ENCODE measurements at regions not wholly inside any gene's neighbourhood (a gene's known extent, or its start where the extent isn't known, plus 50 kb on each side); places are given as distances from the start of the nearest gene placed in this dataset.

DNA sequence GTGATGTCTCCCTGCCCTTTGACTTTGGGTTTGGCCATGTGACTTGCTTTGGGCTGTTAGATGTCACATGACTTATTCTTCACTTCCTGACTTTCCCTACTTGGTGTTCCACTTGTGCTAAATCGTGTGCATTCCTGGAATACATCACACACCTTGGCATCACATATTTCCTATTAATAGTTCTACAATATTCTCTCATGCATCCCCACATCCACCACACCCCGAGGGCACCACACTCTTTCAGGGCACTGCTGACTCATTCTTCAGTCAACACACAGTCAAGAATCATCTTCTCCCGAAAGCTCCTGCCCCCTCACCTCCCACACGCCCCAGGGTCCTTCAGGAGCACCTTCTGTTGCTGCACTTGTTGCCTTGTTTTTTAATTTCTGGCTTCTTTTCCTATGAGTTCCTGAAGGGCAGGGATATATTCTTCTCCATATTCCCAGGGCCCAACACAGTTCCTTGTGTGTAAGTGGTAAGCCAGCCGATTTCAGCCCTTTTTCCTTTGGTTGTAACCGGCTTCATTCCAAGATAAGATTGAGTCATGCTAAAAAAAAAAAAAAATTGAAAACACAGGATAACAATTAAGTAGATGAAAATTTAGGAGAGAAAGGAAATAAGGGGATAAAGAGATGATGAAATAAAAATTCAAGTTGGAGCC is 341.4 kb downstream of the SLC4A3 start:
- no peaks in the 10 kb centered on the region for H3K36me3 Mint-ChIP-seq (ENCODE audit: insufficient read depth)
- TF ChIP-seq, protein P1, sequence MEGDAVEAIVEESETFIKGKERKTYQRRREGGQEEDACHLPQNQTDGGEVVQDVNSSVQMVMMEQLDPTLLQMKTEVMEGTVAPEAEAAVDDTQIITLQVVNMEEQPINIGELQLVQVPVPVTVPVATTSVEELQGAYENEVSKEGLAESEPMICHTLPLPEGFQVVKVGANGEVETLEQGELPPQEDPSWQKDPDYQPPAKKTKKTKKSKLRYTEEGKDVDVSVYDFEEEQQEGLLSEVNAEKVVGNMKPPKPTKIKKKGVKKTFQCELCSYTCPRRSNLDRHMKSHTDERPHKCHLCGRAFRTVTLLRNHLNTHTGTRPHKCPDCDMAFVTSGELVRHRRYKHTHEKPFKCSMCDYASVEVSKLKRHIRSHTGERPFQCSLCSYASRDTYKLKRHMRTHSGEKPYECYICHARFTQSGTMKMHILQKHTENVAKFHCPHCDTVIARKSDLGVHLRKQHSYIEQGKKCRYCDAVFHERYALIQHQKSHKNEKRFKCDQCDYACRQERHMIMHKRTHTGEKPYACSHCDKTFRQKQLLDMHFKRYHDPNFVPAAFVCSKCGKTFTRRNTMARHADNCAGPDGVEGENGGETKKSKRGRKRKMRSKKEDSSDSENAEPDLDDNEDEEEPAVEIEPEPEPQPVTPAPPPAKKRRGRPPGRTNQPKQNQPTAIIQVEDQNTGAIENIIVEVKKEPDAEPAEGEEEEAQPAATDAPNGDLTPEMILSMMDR (IDR thresholded peaks at IDR 0.05; ENCODE audit: unreplicated experiment), result no peak
- peaks cover 6% of the 10 kb centered on the region for H3K27me3 Mint-ChIP-seq
- peaks cover 2% of the 10 kb centered on the region for H3K4me1 Mint-ChIP-seq (ENCODE audit: low read depth)
- DNase-seq (ENCODE audit: low spot score, unreplicated experiment), result no peak
- H3K27ac Mint-ChIP-seq, result no peak overlapping the region
- H3K9me3 Mint-ChIP-seq (ENCODE audit: low read depth), result no peaks in the 10 kb centered on the region
- H3K4me3 Mint-ChIP-seq (ENCODE audit: low read depth), result no peak overlapping the region

DNA sequence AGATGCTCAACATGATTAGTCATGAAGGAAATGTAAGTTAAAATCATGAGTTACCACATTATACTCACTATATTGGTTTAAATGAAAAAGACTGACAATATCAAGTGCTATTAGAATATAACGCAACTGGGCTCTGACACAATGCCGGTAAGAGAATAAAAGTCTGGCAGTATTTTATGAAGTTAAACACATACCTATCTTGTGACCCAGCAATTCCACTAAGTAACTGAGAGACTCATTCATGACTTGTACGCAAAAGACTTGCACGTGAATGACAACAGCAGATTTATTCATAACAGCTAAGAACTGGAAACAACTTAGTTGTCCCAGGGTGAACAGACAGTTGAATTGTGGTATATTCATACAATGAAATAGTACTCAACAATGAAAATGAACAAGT is 342.1 kb downstream of the SLC4A3 start:
- H3K4me1 Mint-ChIP-seq (ENCODE audit: low read depth), result peaks cover 2% of the 10 kb centered on the region
- no peak overlapping the region for H3K27ac Mint-ChIP-seq
- no peak overlapping the region for H3K4me3 Mint-ChIP-seq (ENCODE audit: low read depth)
- peaks cover 6% of the 10 kb centered on the region for H3K27me3 Mint-ChIP-seq
- DNase-seq (ENCODE audit: low spot score, unreplicated experiment), result no peak
- TF ChIP-seq, protein P1 (IDR thresholded peaks at IDR 0.05; ENCODE audit: unreplicated experiment), result no peak
- H3K36me3 Mint-ChIP-seq (ENCODE audit: insufficient read depth), result no peaks in the 10 kb centered on the region
- H3K9me3 Mint-ChIP-seq (ENCODE audit: low read depth), result no peaks in the 10 kb centered on the region

DNA sequence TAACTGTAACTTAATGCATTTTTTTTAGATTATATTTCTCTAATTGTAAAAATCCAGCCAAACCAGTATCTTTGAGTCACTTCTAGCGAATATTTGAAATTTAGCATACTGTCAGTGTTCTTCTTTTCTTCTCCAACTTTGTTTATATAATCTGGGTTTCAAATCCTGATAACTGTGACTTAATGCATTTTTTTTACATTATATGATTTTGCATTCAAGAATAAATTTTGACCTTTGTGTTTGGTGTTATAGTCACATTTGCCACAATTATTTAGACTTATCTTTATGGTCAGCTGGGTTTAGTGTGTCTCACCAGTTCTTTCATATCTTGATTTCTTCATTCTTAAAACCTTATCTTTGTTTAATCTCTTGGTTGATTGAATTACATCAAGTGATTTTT is 345.7 kb downstream of the SLC4A3 start:
- H3K27ac Mint-ChIP-seq, result no peak overlapping the region
- no peaks in the 10 kb centered on the region for H3K36me3 Mint-ChIP-seq (ENCODE audit: insufficient read depth)
- TF ChIP-seq, protein P1 (IDR thresholded peaks at IDR 0.05; ENCODE audit: unreplicated experiment), result no peak
- H3K9me3 Mint-ChIP-seq (ENCODE audit: low read depth), result peaks cover 3% of the 10 kb centered on the region
- H3K4me3 Mint-ChIP-seq (ENCODE audit: low read depth), result no peak overlapping the region
- peaks cover 3% of the 10 kb centered on the region for H3K27me3 Mint-ChIP-seq
- DNase-seq (ENCODE audit: low spot score, unreplicated experiment), result no peak
- no peaks in the 10 kb centered on the region for H3K4me1 Mint-ChIP-seq (ENCODE audit: low read depth)

DNA sequence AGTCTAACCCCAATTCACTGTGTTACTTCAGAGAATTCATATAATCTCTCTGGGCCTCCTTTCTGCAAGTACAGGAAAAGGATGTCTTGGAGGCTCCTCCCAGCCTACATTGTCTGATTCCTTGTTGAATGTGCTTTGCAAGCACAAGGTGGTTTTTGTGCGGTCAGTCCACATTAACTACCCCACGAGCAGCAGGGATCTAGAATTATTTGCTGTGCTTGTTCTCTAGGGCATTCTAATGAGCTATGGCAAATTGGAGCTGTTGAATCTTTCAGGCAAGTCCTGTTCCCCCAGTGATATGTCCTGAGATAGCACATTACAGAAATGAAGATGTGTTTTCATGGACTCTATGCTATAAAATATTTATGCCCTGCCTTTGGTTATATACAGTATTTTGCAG is 349.4 kb downstream of the SLC4A3 start:
- Mint-ChIP-seq H3K4me3 (ENCODE audit: low read depth) (no peak overlapping the region), H3K4me1 (ENCODE audit: low read depth) (no peaks in the 10 kb centered on the region), H3K36me3 (ENCODE audit: insufficient read depth) (no peaks in the 10 kb centered on the region), H3K27me3 (peaks cover 3% of the 10 kb centered on the region), H3K9me3 (ENCODE audit: low read depth) (peaks cover 3% of the 10 kb centered on the region), H3K27ac (no peak overlapping the region)
- no peak for DNase-seq (ENCODE audit: low spot score, unreplicated experiment)
- TF ChIP-seq, protein P1 (IDR thresholded peaks at IDR 0.05; ENCODE audit: unreplicated experiment), result no peak

DNA sequence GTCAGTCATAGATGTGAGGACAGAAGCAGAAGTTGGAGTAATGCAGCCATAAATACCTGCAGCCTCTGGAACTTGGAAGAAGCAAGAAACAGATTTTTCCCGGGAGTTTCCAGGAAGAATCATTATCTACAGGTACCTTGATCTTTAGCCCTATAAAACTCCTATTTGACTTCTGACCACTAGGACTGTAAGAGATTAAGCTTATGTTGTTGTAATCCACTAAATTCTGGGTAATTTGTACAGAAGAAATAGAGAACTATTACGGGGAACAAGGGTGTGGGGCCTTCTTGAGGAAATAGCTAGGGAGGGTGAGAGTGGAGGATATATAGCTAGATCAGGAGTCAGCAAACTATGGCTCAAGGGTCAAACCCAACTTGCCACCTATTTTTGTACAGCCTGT is 353.2 kb downstream of the SLC4A3 start:
- Mint-ChIP-seq H3K4me1 (ENCODE audit: low read depth) (no peaks in the 10 kb centered on the region), H3K36me3 (ENCODE audit: insufficient read depth) (no peaks in the 10 kb centered on the region), H3K27me3 (peaks cover 3% of the 10 kb centered on the region), H3K4me3 (ENCODE audit: low read depth) (no peak overlapping the region), H3K9me3 (ENCODE audit: low read depth) (no peaks in the 10 kb centered on the region), H3K27ac (no peak overlapping the region)
- DNase-seq (ENCODE audit: low spot score, unreplicated experiment), result no peak
- TF ChIP-seq, protein P1 (IDR thresholded peaks at IDR 0.05; ENCODE audit: unreplicated experiment), result no peak
